ENCODE measurements at regions not wholly inside any gene's neighbourhood (a gene's known extent, or its start where the extent isn't known, plus 50 kb on each side); places are given as distances from the start of the nearest gene placed in this dataset.
A peak's percentile ranks its signal among the peaks of the same experiment; 100 is the strongest.
"Not testable (repeated sequence)": the region's sequence is repeated elsewhere in the genome, so short reads cannot be mapped to it uniquely, and the experiment has no call there.

GRCh38 chr3:161927131-161927530 is 430.5 kb downstream of the OTOL1 start:
- WGBS, 10 experiments: 0 to 100% (median 67%) methylated on average over 1 of the region's 1 CpG; no CpG with 5 or more reads in 3 of the 10 experiments
- in situ Hi-C loops (cut with MboI; ENCODE audit: low pct_unique_long_range_greater_than_20kb in 2 of 9, low sequenced_read_pairs in 9 of 9, unreplicated experiment in 9 of 9): no loop called here
- no peak for ATAC-seq (replicated peaks in 6 of 8)
- Histone ChIP-seq H3K4me1 (replicated peaks in 1 of 2) (no peaks in the 10 kb centered on the region), H3K4me3 (no peak overlapping the region), H3K27ac (no peak overlapping the region)

GRCh38 chr3:161939918-161940620 is 443.5 kb downstream of the OTOL1 start:
- Histone ChIP-seq H3K27ac (no peak overlapping the region), H3K4me1 (replicated peaks in 1 of 2) (peaks cover 0 to 9% of the 10 kb centered on the region in 2 donors), H3K4me3 (no peak overlapping the region)
- no peak for ATAC-seq (replicated peaks in 6 of 8)
- in situ Hi-C loops (cut with MboI; ENCODE audit: low pct_unique_long_range_greater_than_20kb in 2 of 9, low sequenced_read_pairs in 9 of 9, unreplicated experiment in 9 of 9): no loop called here
- 27 to 100% (median 74%) methylated on average over 1 to 4 of the region's 4 CpGs; no CpG with 5 or more reads in 1 of the 10 experiments for WGBS, 10 experiments

GRCh38 chr3:161940621-161940965 is 444.0 kb downstream of the OTOL1 start:
- no peak for ATAC-seq (replicated peaks in 6 of 8)
- Histone ChIP-seq H3K27ac (no peak overlapping the region), H3K4me1 (replicated peaks in 1 of 2) (peaks cover 0 to 9% of the 10 kb centered on the region in 2 donors), H3K4me3 (no peak overlapping the region)
- 14 to 100% (median 69%) methylated on average over 2 to 4 of the region's 4 CpGs; no CpG with 5 or more reads in 1 of the 10 experiments for WGBS, 10 experiments
- in situ Hi-C loops (cut with MboI; ENCODE audit: low pct_unique_long_range_greater_than_20kb in 2 of 9, low sequenced_read_pairs in 9 of 9, unreplicated experiment in 9 of 9): no loop called here

GRCh38 chr3:161941891-161942290 is 445.3 kb downstream of the OTOL1 start:
- Histone ChIP-seq H3K4me3 (no peak overlapping the region), H3K27ac (no peak overlapping the region), H3K4me1 (replicated peaks in 1 of 2) (peaks cover 0 to 9% of the 10 kb centered on the region in 2 donors)
- no peak for ATAC-seq (replicated peaks in 6 of 8)
- 13 to 86% (median 63%) methylated on average over 1 of the region's 1 CpG; no CpG with 5 or more reads in 1 of the 10 experiments for WGBS, 10 experiments
- in situ Hi-C loops (cut with MboI; ENCODE audit: low pct_unique_long_range_greater_than_20kb in 2 of 9, low sequenced_read_pairs in 9 of 9, unreplicated experiment in 9 of 9): no loop called here

- H3K4me3 ChIP-seq; in situ Hi-C loops (cut with MboI; ENCODE audit: low pct_unique_long_range_greater_than_20kb in 2 of 9, low sequenced_read_pairs in 9 of 9, unreplicated experiment in 9 of 9); H3K4me1 ChIP-seq (replicated peaks in 1 of 2); ATAC-seq (replicated peaks in 6 of 8); H3K27ac ChIP-seq: not testable (repeated sequence)
- WGBS, 10 experiments: 80 to 100% (median 100%) methylated on average over 1 to 5 of the region's 12 CpGs; no CpG with 5 or more reads in 2 of the 10 experiments
Observed at GRCh38 chr3:161943801-161944345, 447.3 kb downstream of the OTOL1 start.

GRCh38 chr3:161946443-161946960 is 449.9 kb downstream of the OTOL1 start:
- ATAC-seq (replicated peaks in 6 of 8): no peak
- Histone ChIP-seq H3K27ac (no peak overlapping the region), H3K4me3 (no peak overlapping the region), H3K4me1 (replicated peaks in 1 of 2) (peaks cover 1 to 3% of the 10 kb centered on the region in 2 donors)
- 30 to 100% (median 76%) methylated on average over 1 to 3 of the region's 3 CpGs; no CpG with 5 or more reads in 2 of the 10 experiments for WGBS, 10 experiments
- in situ Hi-C loops (cut with MboI; ENCODE audit: low pct_unique_long_range_greater_than_20kb in 2 of 9, low sequenced_read_pairs in 9 of 9, unreplicated experiment in 9 of 9): no loop called here

- peaks cover 6% of the 10 kb centered on the region in 2 donors for H3K4me1 ChIP-seq (replicated peaks in 1 of 2)
- H3K27ac ChIP-seq: no peak overlapping the region
- in situ Hi-C loops (cut with MboI; ENCODE audit: low pct_unique_long_range_greater_than_20kb in 2 of 9, low sequenced_read_pairs in 9 of 9, unreplicated experiment in 9 of 9): no loop called here
- ATAC-seq (replicated peaks in 6 of 8): peak in 1 of 8 experiments; percentile 84
- no peak overlapping the region for H3K4me3 ChIP-seq
- WGBS, 10 experiments: 67 to 100% (median 95%) methylated on average over 1 to 4 of the region's 4 CpGs; no CpG with 5 or more reads in 2 of the 10 experiments
Observed at GRCh38 chr3:161950318-161950868, 453.8 kb downstream of the OTOL1 start.

GRCh38 chr3:161957467-161957866 is 460.9 kb downstream of the OTOL1 start:
- Histone ChIP-seq H3K4me3 (no peak overlapping the region), H3K27ac (no peak overlapping the region), H3K4me1 (replicated peaks in 1 of 2) (no peaks in the 10 kb centered on the region)
- peak in 2 of 8 experiments; percentile 82 for ATAC-seq (replicated peaks in 6 of 8)
- 12 to 93% (median 62%) methylated on average over 1 to 2 of the region's 2 CpGs for WGBS, 10 experiments
- in situ Hi-C loops (cut with MboI; ENCODE audit: low pct_unique_long_range_greater_than_20kb in 2 of 9, low sequenced_read_pairs in 9 of 9, unreplicated experiment in 9 of 9): no loop called here

GRCh38 chr3:161964857-161965256 is 468.2 kb downstream of the OTOL1 start:
- no peak for ATAC-seq (replicated peaks in 6 of 8)
- 14 to 100% (median 92%) methylated on average over 3 to 4 of the region's 4 CpGs; no CpG with 5 or more reads in 1 of the 10 experiments for WGBS, 10 experiments
- Histone ChIP-seq H3K4me1 (replicated peaks in 1 of 2) (no peaks in the 10 kb centered on the region), H3K27ac (no peak overlapping the region), H3K4me3 (no peak overlapping the region)
- in situ Hi-C loops (cut with MboI; ENCODE audit: low pct_unique_long_range_greater_than_20kb in 2 of 9, low sequenced_read_pairs in 9 of 9, unreplicated experiment in 9 of 9): no loop called here

- H3K27ac ChIP-seq: no peak overlapping the region
- WGBS, 10 experiments: 37 to 100% (median 90%) methylated on average over 1 to 2 of the region's 2 CpGs; no CpG with 5 or more reads in 1 of the 10 experiments
- no peaks in the 10 kb centered on the region for H3K4me1 ChIP-seq (replicated peaks in 1 of 2)
- in situ Hi-C loops (cut with MboI; ENCODE audit: low pct_unique_long_range_greater_than_20kb in 2 of 9, low sequenced_read_pairs in 9 of 9, unreplicated experiment in 9 of 9): no loop called here
- no peak for ATAC-seq (replicated peaks in 6 of 8)
- no peak overlapping the region for H3K4me3 ChIP-seq
Observed at GRCh38 chr3:161969867-161970266, 473.3 kb downstream of the OTOL1 start.

- WGBS, 10 experiments: 65 to 68% methylated on average over 2 of the region's 2 CpGs; no CpG with 5 or more reads in 8 of the 10 experiments
- H3K27ac ChIP-seq: no peak overlapping the region
- no peaks in the 10 kb centered on the region for H3K4me1 ChIP-seq (replicated peaks in 1 of 2)
- ATAC-seq (replicated peaks in 6 of 8): no peak
- no peak overlapping the region for H3K4me3 ChIP-seq
- in situ Hi-C loops (cut with MboI; ENCODE audit: low pct_unique_long_range_greater_than_20kb in 2 of 9, low sequenced_read_pairs in 9 of 9, unreplicated experiment in 9 of 9): no loop called here
Observed at GRCh38 chr3:161975201-161975600, 478.6 kb downstream of the OTOL1 start.

- ATAC-seq (replicated peaks in 6 of 8): peak in 2 of 8 experiments; percentile 95 to 98
- in situ Hi-C loops (cut with MboI; ENCODE audit: low pct_unique_long_range_greater_than_20kb in 2 of 9, low sequenced_read_pairs in 9 of 9, unreplicated experiment in 9 of 9): no loop called here
- Histone ChIP-seq H3K4me1 (replicated peaks in 1 of 2) (no peaks in the 10 kb centered on the region), H3K27ac (no peak overlapping the region), H3K4me3 (no peak overlapping the region)
- WGBS, 10 experiments: 0 to 100% (median 50%) methylated on average over 1 of the region's 1 CpG; no CpG with 5 or more reads in 1 of the 10 experiments
Observed at GRCh38 chr3:161977063-161977462, 480.5 kb downstream of the OTOL1 start.

- Histone ChIP-seq H3K4me1 (replicated peaks in 1 of 2) (no peaks in the 10 kb centered on the region), H3K4me3 (no peak overlapping the region), H3K27ac (no peak overlapping the region)
- in situ Hi-C loops (cut with MboI; ENCODE audit: low pct_unique_long_range_greater_than_20kb in 2 of 9, low sequenced_read_pairs in 9 of 9, unreplicated experiment in 9 of 9): no loop called here
- WGBS, 10 experiments: 73 to 100% (median 92%) methylated on average over 1 to 8 of the region's 9 CpGs; no CpG with 5 or more reads in 2 of the 10 experiments
- ATAC-seq (replicated peaks in 6 of 8): no peak
Observed at GRCh38 chr3:161977850-161978249, 481.2 kb downstream of the OTOL1 start.
